C4-2B (cell line): ENCODE measurements at regions not wholly inside any gene's neighbourhood (a gene's known extent, or its start where the extent isn't known, plus 50 kb on each side); places are given as distances from the start of the nearest gene placed in this dataset.

Experiments
- H3K27ac ChIP-seq: fragments of 450-650 bp; 2 replicates; pipeline ENCODE4 v1.5.1; 2017
- CTCF ChIP-seq: fragments of 450-650 bp; conservative IDR thresholded peaks from 2 replicates; pipeline ENCODE4 v1.5.1; 2017; ENCODE audit warnings: mild to moderate bottlenecking
- ZFX ChIP-seq: fragments of 450-650 bp; IDR thresholded peaks from 2 replicates; pipeline ENCODE4 v1.6.1; 2017

GRCh38 chr11:22474616-22475015 lies 136.4 kb downstream of the SLC17A6 start:
- H3K27ac ChIP-seq: no peak overlapping the region
- TF ChIP-seq CTCF: no peak
- TF ChIP-seq ZFX: no peak

GRCh38 chr11:22473586-22473985 lies 135.4 kb downstream of the SLC17A6 start:
- TF ChIP-seq ZFX (no peak), CTCF (no peak)
- H3K27ac ChIP-seq: no peak overlapping the region

GRCh38 chr11:22472306-22472705 lies 134.1 kb downstream of the SLC17A6 start:
- TF ChIP-seq CTCF (peak; percentile 28), ZFX (no peak)
- H3K27ac ChIP-seq: no peak overlapping the region

- TF ChIP-seq CTCF: no peak
- no peak for TF ChIP-seq ZFX
These were observed 133.2 kb downstream of the SLC17A6 start for GRCh38 chr11:22471385-22471784.

GRCh38 chr11:22467741-22468140 lies 129.6 kb downstream of the SLC17A6 start:
- no peak overlapping the region for H3K27ac ChIP-seq
- TF ChIP-seq CTCF (no peak), ZFX (no peak)

More at GRCh38 chr11:22471385-22471784, 133.2 kb downstream of the SLC17A6 start:
- no peak overlapping the region for H3K27ac ChIP-seq

GRCh38 chr11:22467248-22467647 lies 129.1 kb downstream of the SLC17A6 start:
- TF ChIP-seq CTCF (no peak), ZFX (no peak)
- no peak overlapping the region for H3K27ac ChIP-seq

- H3K27ac ChIP-seq: no peak overlapping the region
- no peak for TF ChIP-seq ZFX
- TF ChIP-seq CTCF: no peak
These were observed 128.6 kb downstream of the SLC17A6 start for GRCh38 chr11:22466809-22467208.
